Naive thymus-derived CD4-positive, alpha-beta T cell (primary cell): ENCODE measurements at regions not wholly inside any gene's neighbourhood (a gene's known extent, or its start where the extent isn't known, plus 50 kb on each side); places are given as distances from the start of the nearest gene placed in this dataset.
"Not testable (repeated sequence)": the region's sequence is repeated elsewhere in the genome, so short reads cannot be mapped to it uniquely, and the experiment has no call there.

Source experiments
- ATAC-seq: fragments of 150-1000 bp; cut with Tn5 transposase; 2 replicates; pipeline ENCODE4 v1.10.0; 2021; ENCODE audit warnings: mild to moderate bottlenecking, moderate library complexity
- CTCF ChIA-PET: fragments of 350-600 bp; sonication (Branson Sonifier 250); formaldehyde crosslinking; loops from one replicate; lab custom pipeline; 2021; ENCODE audit warnings: antibody characterized with exemption; lab: Charles Lee
- POLR2A ChIA-PET: fragments of 350-600 bp; sonication (Branson Sonifier 250); formaldehyde crosslinking; loops from one replicate; lab custom pipeline; 2021; ENCODE audit warnings: antibody characterized with exemption, inconsistent platforms; lab: Charles Lee
- DNase-seq, 9 donors: peaks; one replicate each; pipeline versions ENCODE4 v3.0.0 to v3.0.0-alpha.2; 2020 to 2022; ENCODE audit warnings: mixed read lengths in 1 of 9
- H3K27ac ChIP-seq: one replicate; pipeline ENCODE4 v1.7.0; 2013; ENCODE audit warnings: mild to moderate bottlenecking, low read depth, low read length, moderate library complexity
- H3K27me3 ChIP-seq, 2 donors: one replicate each; pipeline ENCODE4 v1.7.0; 2013; ENCODE audit warnings: low read length in 2 of 2, mild to moderate bottlenecking in 2 of 2, moderate library complexity in 2 of 2; ENCODE audit not compliant: control insufficient read depth in 2 of 2, insufficient read depth in 2 of 2
- H3K36me3 ChIP-seq, 3 experiments: 1 replicate in 2 of 3; 2 replicates in 1 of 3; pipeline ENCODE4 v1.7.0; 2013; ENCODE audit warnings: low read length in 3 of 3, mild to moderate bottlenecking in 3 of 3, moderate library complexity in 1 of 3; ENCODE audit not compliant: insufficient read depth in 3 of 3, control insufficient read depth in 2 of 3
- H3K4me1 ChIP-seq, 2 donors: one replicate each; pipeline ENCODE4 v1.7.0; 2013; ENCODE audit warnings: low read length in 2 of 2, mild to moderate bottlenecking in 2 of 2, moderate library complexity in 1 of 2; ENCODE audit not compliant: control insufficient read depth in 2 of 2, insufficient read depth in 2 of 2
- H3K4me3 ChIP-seq: 2 replicates; pipeline ENCODE4 v1.7.0; 2013; ENCODE audit warnings: mild to moderate bottlenecking, low read length
- H3K9me3 ChIP-seq, 3 experiments: 1 replicate in 2 of 3; 2 replicates in 1 of 3; pipeline ENCODE4 v1.7.0; 2013; ENCODE audit warnings: low read length in 3 of 3; ENCODE audit not compliant: control insufficient read depth in 2 of 3
- H3K27ac Mint-ChIP-seq, 9 donors: one replicate each; pipeline ENCODE4 v1.8.0; 2020 to 2022; ENCODE audit warnings: mixed read lengths in 9 of 9, mild to moderate bottlenecking in 8 of 9, moderate library complexity in 5 of 9, inconsistent platforms in 2 of 9
- H3K27me3 Mint-ChIP-seq, 5 donors: one replicate each; pipeline ENCODE4 v1.8.0; 2021 to 2022; ENCODE audit warnings: mixed read lengths in 5 of 5, mild to moderate bottlenecking in 1 of 5
- H3K36me3 Mint-ChIP-seq, 5 donors: one replicate each; pipeline ENCODE4 v1.8.0; 2020 to 2022; ENCODE audit warnings: mixed read lengths in 5 of 5, mild to moderate bottlenecking in 3 of 5, inconsistent platforms in 1 of 5
- H3K4me1 Mint-ChIP-seq, 7 donors: one replicate each; pipeline ENCODE4 v1.8.0; 2020 to 2022; ENCODE audit warnings: mixed read lengths in 7 of 7, mild to moderate bottlenecking in 3 of 7, inconsistent platforms in 1 of 7
- H3K4me3 Mint-ChIP-seq, 10 donors: one replicate each; pipeline ENCODE4 v1.8.0; 2020 to 2022; ENCODE audit warnings: mild to moderate bottlenecking in 10 of 10, mixed read lengths in 10 of 10, moderate library complexity in 6 of 10, inconsistent platforms in 2 of 10
- H3K9me3 Mint-ChIP-seq, 11 donors: one replicate each; pipeline ENCODE4 v1.8.0; 2020 to 2022; ENCODE audit warnings: mixed read lengths in 11 of 11, mild to moderate bottlenecking in 4 of 11, inconsistent platforms in 1 of 11, moderate library complexity in 1 of 11
- intact Hi-C, 2 donors: fragments of 100-400 bp; cut with micrococcal nuclease; formaldehyde crosslinking; loops; one replicate each; pipeline ENCODE4 v1.15.1; 2023

DNA sequence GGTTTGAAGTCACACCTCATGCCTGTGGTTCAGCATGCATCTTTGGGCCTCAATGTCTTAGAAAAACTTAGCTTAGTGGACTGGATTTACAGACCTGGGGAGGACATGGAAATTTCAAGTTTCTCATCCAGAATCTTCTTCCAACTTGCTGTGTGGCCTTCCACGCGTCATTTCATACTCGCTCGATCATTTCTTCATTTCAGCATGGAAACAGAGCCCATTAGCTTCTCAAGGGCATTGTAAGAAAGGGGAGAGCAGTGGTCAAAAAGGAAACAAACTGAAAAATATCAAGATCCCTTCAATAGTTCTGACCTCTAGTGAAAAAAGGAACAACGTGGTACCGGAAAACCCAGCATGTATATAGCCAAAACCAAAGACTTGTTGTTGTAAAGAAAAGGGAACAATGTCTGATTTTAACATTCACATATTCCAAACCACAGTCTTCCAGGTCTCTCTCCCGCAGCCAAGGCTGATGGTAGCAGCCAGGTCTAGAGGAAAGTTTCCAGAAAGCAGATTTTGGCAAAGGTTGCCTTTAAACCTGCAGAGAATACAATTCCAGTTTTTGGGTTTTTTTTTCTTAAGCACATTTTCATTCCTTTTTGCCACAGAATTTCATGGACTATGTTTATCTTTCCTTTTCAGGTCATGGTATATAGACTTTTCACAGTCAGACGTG is 97.0 kb upstream of the CDC42BPA start:
- Mint-ChIP-seq H3K27ac (no peak overlapping the region), H3K4me3 (no peak overlapping the region), H3K36me3 (no peaks in the 10 kb centered on the region), H3K27me3 (peaks cover 7 to 27% (median 19%) of the 10 kb centered on the region in 5 donors), H3K9me3 (peaks cover 0 to 3% (median 0%) of the 10 kb centered on the region in 11 donors), H3K4me1 (no peaks in the 10 kb centered on the region)
- Histone ChIP-seq H3K4me3 (no peak overlapping the region), H3K27me3 (no peaks in the 10 kb centered on the region), H3K36me3 (no peaks in the 10 kb centered on the region), H3K27ac (no peak overlapping the region), H3K9me3 (no peaks in the 10 kb centered on the region), H3K4me1 (no peaks in the 10 kb centered on the region)
- CTCF ChIA-PET = no interaction called here
- POLR2A ChIA-PET = no interaction called here
- DNase-seq = no peak
- intact Hi-C loops = no loop called here
- ATAC-seq = no peak

DNA sequence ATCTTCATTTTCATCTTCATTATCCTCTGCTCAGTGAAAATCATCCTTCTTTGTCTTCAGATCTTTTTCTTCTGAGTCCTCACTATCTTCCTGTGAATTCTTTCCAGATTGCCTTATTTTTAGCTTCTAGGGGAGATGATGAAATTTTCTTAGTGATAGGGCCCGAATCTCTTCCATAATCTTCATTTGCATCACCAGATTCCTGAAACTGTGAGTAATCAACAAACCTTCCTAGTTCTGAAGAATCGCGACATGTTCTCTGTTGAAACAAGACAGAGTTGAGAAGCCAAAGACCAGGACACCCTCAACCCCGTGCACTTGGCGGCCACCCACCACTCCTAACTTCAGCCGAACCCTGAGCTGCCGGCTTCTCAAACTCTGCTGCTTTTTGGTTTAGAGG is 92.8 kb upstream of the CDC42BPA start:
- Histone ChIP-seq H3K4me3 (no peak overlapping the region), H3K27ac (no peak overlapping the region), H3K9me3 (no peaks in the 10 kb centered on the region), H3K36me3 (no peaks in the 10 kb centered on the region), H3K27me3 (no peaks in the 10 kb centered on the region), H3K4me1 (no peaks in the 10 kb centered on the region)
- POLR2A ChIA-PET = no interaction called here
- ATAC-seq (no peak), DNase-seq (no peak)
- no peaks in the 10 kb centered on the region for H3K36me3 Mint-ChIP-seq
- H3K27ac Mint-ChIP-seq = no peak overlapping the region
- no peaks in the 10 kb centered on the region for H3K4me1 Mint-ChIP-seq
- CTCF ChIA-PET = no interaction called here
- intact Hi-C loops = no loop called here
- peaks cover 0 to 9% (median 4%) of the 10 kb centered on the region in 11 donors for H3K9me3 Mint-ChIP-seq
- H3K27me3 Mint-ChIP-seq = peaks cover 4 to 40% (median 23%) of the 10 kb centered on the region in 5 donors
- no peak overlapping the region for H3K4me3 Mint-ChIP-seq

DNA sequence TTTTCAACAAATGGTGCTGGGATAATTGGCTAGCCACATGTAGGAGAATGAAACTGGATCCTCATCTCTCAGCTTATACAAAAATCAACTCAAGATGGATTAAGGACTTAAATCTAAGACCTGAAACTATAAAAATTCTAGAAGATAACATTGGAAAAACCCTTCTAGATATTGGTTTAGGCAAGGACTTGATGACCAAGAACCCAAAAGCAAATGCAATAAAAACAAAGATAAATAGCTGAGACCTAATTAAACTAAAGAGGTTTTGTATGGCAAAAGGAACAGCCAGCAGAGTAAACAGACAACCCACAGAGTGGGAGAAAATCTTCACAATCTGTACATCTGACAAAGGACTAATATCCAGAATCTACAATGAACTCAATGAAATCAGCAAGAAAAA is 88.0 kb upstream of the CDC42BPA start:
- H3K4me1 ChIP-seq, H3K9me3 Mint-ChIP-seq, intact Hi-C loops, H3K4me3 Mint-ChIP-seq, DNase-seq, H3K36me3 Mint-ChIP-seq, POLR2A ChIA-PET, H3K27ac ChIP-seq, CTCF ChIA-PET, H3K27me3 ChIP-seq, ATAC-seq, H3K36me3 ChIP-seq, H3K9me3 ChIP-seq, H3K27ac Mint-ChIP-seq, H3K4me1 Mint-ChIP-seq, H3K4me3 ChIP-seq: not testable (repeated sequence)
- H3K27me3 Mint-ChIP-seq = peaks cover 0 to 45% (median 38%) of the 10 kb centered on the region in 5 donors

DNA sequence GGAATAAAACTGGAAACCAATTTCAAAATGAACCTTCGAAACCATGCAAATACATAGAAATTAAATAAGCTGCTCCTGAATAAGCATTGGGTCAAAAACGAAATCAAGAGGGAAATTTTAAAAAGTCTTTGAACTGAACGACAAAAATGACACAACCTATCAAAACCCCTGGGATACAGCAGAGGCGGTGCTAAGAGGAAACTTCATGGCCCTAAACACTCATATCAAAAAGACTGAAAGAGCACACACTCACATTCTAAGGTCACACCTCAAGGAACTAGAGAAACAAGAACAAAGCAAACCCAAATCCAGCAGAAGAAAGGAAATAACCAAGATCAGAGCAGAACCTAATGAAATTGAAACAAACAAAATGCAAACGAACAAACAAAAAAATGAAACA is 85.2 kb upstream of the CDC42BPA start:
- CTCF ChIA-PET = no interaction called here
- no peak for ATAC-seq

DNA sequence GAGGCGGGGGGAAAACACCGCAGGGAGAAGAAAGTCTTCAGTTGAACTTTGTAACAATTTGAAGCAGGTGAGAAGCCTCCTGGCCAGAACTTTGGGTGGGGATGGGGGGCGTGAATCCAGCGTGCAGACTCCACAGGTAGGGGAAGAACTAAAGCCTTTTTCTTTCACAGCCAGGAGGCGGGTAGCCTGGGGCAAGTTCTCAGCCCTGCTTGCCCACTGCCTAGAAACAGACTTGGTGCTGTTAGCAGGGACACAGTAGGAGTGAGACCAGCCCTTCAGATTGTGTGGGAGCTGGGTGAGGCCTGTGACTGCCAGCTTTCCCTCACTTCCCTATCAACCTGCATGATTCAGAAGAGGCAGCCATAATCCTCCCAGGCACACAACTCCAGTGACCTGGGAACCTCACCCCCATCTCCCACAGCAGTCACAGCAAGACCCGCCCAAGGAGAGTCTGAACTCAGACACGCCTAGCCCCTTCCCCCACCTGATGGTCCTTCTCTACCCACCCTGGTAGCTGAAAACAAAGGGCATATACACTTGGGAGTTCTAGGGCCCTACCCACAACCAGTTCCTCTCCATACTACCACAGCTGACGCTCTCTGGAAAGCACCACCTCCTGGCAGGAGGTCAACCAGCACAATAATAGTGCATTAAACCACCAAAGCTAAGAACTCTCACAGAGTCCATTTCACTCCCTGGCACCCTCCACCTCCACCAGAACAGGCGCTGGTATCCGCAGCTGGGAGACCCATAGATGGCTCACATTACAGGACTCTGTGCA is 83.5 kb upstream of the CDC42BPA start:
- H3K9me3 ChIP-seq = no peaks in the 10 kb centered on the region
- DNase-seq (no peak), ATAC-seq (no peak)
- H3K4me1 ChIP-seq = no peaks in the 10 kb centered on the region
- H3K27ac Mint-ChIP-seq = no peak overlapping the region
- H3K9me3 Mint-ChIP-seq = peaks cover 0 to 16% (median 3%) of the 10 kb centered on the region in 11 donors
- ChIA-PET POLR2A (no interaction called here), CTCF (no interaction called here)
- intact Hi-C loops = no loop called here
- no peaks in the 10 kb centered on the region for H3K36me3 ChIP-seq
- H3K4me3 ChIP-seq = no peak overlapping the region
- no peak overlapping the region for H3K4me3 Mint-ChIP-seq
- peaks cover 0 to 9% (median 5%) of the 10 kb centered on the region in 7 donors for H3K4me1 Mint-ChIP-seq
- H3K27ac ChIP-seq = no peak overlapping the region
- H3K27me3 Mint-ChIP-seq = peaks cover 0 to 39% (median 29%) of the 10 kb centered on the region in 5 donors
- H3K36me3 Mint-ChIP-seq = peaks cover 0 to 5% (median 0%) of the 10 kb centered on the region in 5 donors
- no peaks in the 10 kb centered on the region for H3K27me3 ChIP-seq

More for the DNA sequence above, 85.2 kb upstream of the CDC42BPA start:
- intact Hi-C loops = no loop called here
- no peaks in the 10 kb centered on the region for H3K9me3 ChIP-seq
- H3K36me3 Mint-ChIP-seq = peaks cover 0 to 5% (median 0%) of the 10 kb centered on the region in 5 donors
- no peak overlapping the region for H3K4me3 Mint-ChIP-seq
- no peaks in the 10 kb centered on the region for H3K36me3 ChIP-seq
- H3K27ac Mint-ChIP-seq = no peak overlapping the region
- DNase-seq = no peak
- no peaks in the 10 kb centered on the region for H3K27me3 ChIP-seq
- peaks cover 0 to 17% (median 4%) of the 10 kb centered on the region in 11 donors for H3K9me3 Mint-ChIP-seq
- POLR2A ChIA-PET = interaction anchor here (0.7 kb wide), 1 partner anchor 974 kb away, joined by 4 read pairs; no protein-coding TSS in a partner anchor
- H3K4me3 ChIP-seq = no peak overlapping the region
- no peaks in the 10 kb centered on the region for H3K4me1 Mint-ChIP-seq
- H3K4me1 ChIP-seq = no peaks in the 10 kb centered on the region
- no peak overlapping the region for H3K27ac ChIP-seq
- H3K27me3 Mint-ChIP-seq = peaks cover 0 to 49% (median 35%) of the 10 kb centered on the region in 5 donors

DNA sequence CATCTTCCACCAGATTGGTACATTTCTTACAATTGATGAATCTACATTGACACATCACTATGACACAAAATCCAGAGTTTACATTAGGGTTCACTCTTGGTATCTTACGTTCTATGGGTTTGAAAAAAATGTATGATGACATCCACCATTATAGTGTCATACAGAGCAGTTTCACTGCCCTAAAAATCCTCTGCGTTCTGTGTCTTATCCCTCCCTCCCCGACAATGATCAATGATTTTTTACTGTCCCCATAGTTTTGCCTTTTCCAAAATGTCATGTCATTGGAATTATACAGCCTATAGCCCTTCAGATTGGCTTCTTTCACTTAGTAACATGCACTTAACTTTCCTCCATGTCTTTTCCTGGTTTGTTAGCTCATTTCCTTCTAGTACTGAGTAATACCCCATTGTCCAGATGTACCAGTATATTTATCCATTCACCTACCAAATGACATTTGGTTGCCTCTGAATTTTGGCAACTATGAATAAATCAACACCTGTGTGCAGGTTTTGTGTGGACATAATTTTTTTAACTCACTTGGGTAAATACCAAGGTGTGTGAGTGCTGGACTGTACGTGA is 80.9 kb upstream of the CDC42BPA start:
- POLR2A ChIA-PET = no interaction called here
- ATAC-seq = no peak

More for the DNA sequence above, 80.9 kb upstream of the CDC42BPA start:
- Histone ChIP-seq H3K4me1 (no peaks in the 10 kb centered on the region), H3K4me3 (no peak overlapping the region), H3K27me3 (no peaks in the 10 kb centered on the region), H3K27ac (no peak overlapping the region), H3K36me3 (no peaks in the 10 kb centered on the region), H3K9me3 (no peaks in the 10 kb centered on the region)
- no peak overlapping the region for H3K27ac Mint-ChIP-seq
- H3K4me1 Mint-ChIP-seq = peaks cover 0 to 12% (median 5%) of the 10 kb centered on the region in 7 donors
- no peak overlapping the region for H3K4me3 Mint-ChIP-seq
- intact Hi-C loops = no loop called here
- H3K9me3 Mint-ChIP-seq = peaks cover 0 to 11% (median 0%) of the 10 kb centered on the region in 11 donors
- peaks cover 0 to 36% (median 22%) of the 10 kb centered on the region in 5 donors for H3K27me3 Mint-ChIP-seq
- no peak for DNase-seq
- CTCF ChIA-PET = no interaction called here
- peaks cover 0 to 5% (median 0%) of the 10 kb centered on the region in 5 donors for H3K36me3 Mint-ChIP-seq
